ENCODE measurements at regions not wholly inside any gene's neighbourhood (a gene's known extent, or its start where the extent isn't known, plus 50 kb on each side); places are given as distances from the start of the nearest gene placed in this dataset.

GRCh38 chr11:44498089-44498871 lies 67.2 kb upstream of the CD82 start:
- H3K4me3 ChIP-seq: no peak overlapping the region
- H3K27ac ChIP-seq: no peak overlapping the region
- DNase-seq (ENCODE audit: low read depth in 1 of 2, low spot score in 1 of 2) (no peak), ATAC-seq (no peak), FAIRE-seq (no peak)
- H3K4me2 ChIP-seq: no peak overlapping the region
- no peaks in the 10 kb centered on the region for H3K4me1 ChIP-seq
- WGBS (ENCODE audit: missing lambda C conversion rate): 28% methylated on average over 3 of the region's 4 CpGs
- POLR2A ChIA-PET: no interaction called here
- H3K9me3 ChIP-seq: no peaks in the 10 kb centered on the region
- no peak for TF ChIP-seq BHLHE40 (IDR thresholded peaks at IDR 0.05; ENCODE audit: low read depth, low read length)
- CTCF ChIA-PET: interaction anchor here (0.6 kb wide), 1 partner anchor 188 kb away, joined by 4 read pairs; no protein-coding TSS in a partner anchor

GRCh38 chr11:44502506-44502905 lies 63.0 kb upstream of the CD82 start:
- H3K4me3 ChIP-seq: no peak overlapping the region
- DNase-seq (ENCODE audit: low read depth in 1 of 2, low spot score in 1 of 2): no peak
- TF ChIP-seq ZNF302 (CRISPR knock-in tag; IDR thresholded peaks at IDR 0.05): no peak
- no peak for TF ChIP-seq HOXB13 (CRISPR knock-in tag; IDR thresholded peaks at IDR 0.05; ENCODE audit: low read depth)
- TF ChIP-seq PHF8 (IDR thresholded peaks at IDR 0.05; ENCODE audit: borderline replicate concordance, low read depth): no peak
- TF ChIP-seq BHLHE40 (IDR thresholded peaks at IDR 0.05; ENCODE audit: low read depth, low read length): no peak
- TF ChIP-seq JUN (IDR thresholded peaks at IDR 0.05): no peak
- TF ChIP-seq RARB (CRISPR knock-in tag; IDR thresholded peaks at IDR 0.05): no peak
- no peak for TF ChIP-seq BCL3 (IDR thresholded peaks at IDR 0.05)
- TF ChIP-seq MYC (IDR thresholded peaks at IDR 0.05; ENCODE audit: borderline replicate concordance, low read length): no peak

GRCh38 chr11:44505581-44506054 lies 59.8 kb upstream of the CD82 start:
- no peak overlapping the region for H3K27ac ChIP-seq
- 0 out of 3 replicates have a peak, but pooled peaks cover 3% of the 10 kb centered on the region for H3K4me1 ChIP-seq
- DNase-seq (ENCODE audit: low read depth in 1 of 2, low spot score in 1 of 2) (no peak), FAIRE-seq (no peak), ATAC-seq (no peak)
- ChIA-PET POLR2A (no interaction called here), CTCF (no interaction called here)
- 55% methylated on average over 5 of the region's 5 CpGs for WGBS (ENCODE audit: missing lambda C conversion rate)
- H3K4me3 ChIP-seq: no peak overlapping the region
- H3K4me2 ChIP-seq: no peak overlapping the region
- TF ChIP-seq CHD4 (IDR thresholded peaks at IDR 0.05; ENCODE audit: borderline replicate concordance): no peak
- no peak for TF ChIP-seq SMC3 (IDR thresholded peaks at IDR 0.05)
- no peak for TF ChIP-seq HMGXB4 (CRISPR knock-in tag; IDR thresholded peaks at IDR 0.05; ENCODE audit: borderline replicate concordance)
- TF ChIP-seq SREBF2 (IDR thresholded peaks at IDR 0.05): no peak
- TF ChIP-seq ZNF302 (CRISPR knock-in tag; IDR thresholded peaks at IDR 0.05): no peak
- no peak for TF ChIP-seq KDM1A (IDR thresholded peaks at IDR 0.05; ENCODE audit: low read depth)
- TF ChIP-seq FOSL2 (IDR thresholded peaks at IDR 0.05): no peak
- TF ChIP-seq FOSL2 (CRISPR knock-in tag; IDR thresholded peaks at IDR 0.05): no peak
- no peak for TF ChIP-seq NFE2L2 (conservative IDR thresholded peaks at IDR 0.05; ENCODE audit: low read length)
- no peak for TF ChIP-seq HES2 (IDR thresholded peaks at IDR 0.05)
- TF ChIP-seq RNF2 (IDR thresholded peaks at IDR 0.05; ENCODE audit: borderline replicate concordance, low read depth): no peak
- no peak for TF ChIP-seq ZSCAN20 (CRISPR knock-in tag; IDR thresholded peaks at IDR 0.05)
- no peak for TF ChIP-seq PBX3 (IDR thresholded peaks at IDR 0.05)
- no peak for TF ChIP-seq CEBPB (IDR thresholded peaks at IDR 0.05)
- no peak for TF ChIP-seq RFX5 (IDR thresholded peaks at IDR 0.05)
- TF ChIP-seq EHF (CRISPR knock-in tag; IDR thresholded peaks at IDR 0.05): no peak
- no peak for TF ChIP-seq JUN (IDR thresholded peaks at IDR 0.05)
- no peak for TF ChIP-seq ZFP36 (IDR thresholded peaks at IDR 0.05; ENCODE audit: borderline replicate concordance, partially characterized antibody)
- TF ChIP-seq PHF8 (IDR thresholded peaks at IDR 0.05; ENCODE audit: borderline replicate concordance, low read depth): no peak
- no peak for TF ChIP-seq BCL3 (IDR thresholded peaks at IDR 0.05)
- peaks cover 6% of the 10 kb centered on the region; the same call in 2 of the 3 replicates for H3K9me3 ChIP-seq

More at GRCh38 chr11:44502506-44502905, 63.0 kb upstream of the CD82 start:
- H3K4me1 ChIP-seq: 0 out of 3 replicates have a peak, but pooled peaks cover 3% of the 10 kb centered on the region
- POLR2A ChIA-PET: no interaction called here
- H3K27ac ChIP-seq: no peak overlapping the region
- 71% methylated on average over 6 of the region's 6 CpGs for WGBS (ENCODE audit: missing lambda C conversion rate)
- H3K9me3 ChIP-seq: peaks cover 4% of the 10 kb centered on the region; the same call in 2 of the 3 replicates
- H3K4me2 ChIP-seq: no peak overlapping the region
- FAIRE-seq: no peak
- CTCF ChIA-PET: interaction anchor here (0.7 kb wide), 1 partner anchor 52 kb away, joined by 3 read pairs; no protein-coding TSS in a partner anchor
- ATAC-seq: no peak

Measured in A549 (cell line).